IMR-90 (cell line): ENCODE measurements at regions not wholly inside any gene's neighbourhood (a gene's known extent, or its start where the extent isn't known, plus 50 kb on each side); places are given as distances from the start of the nearest gene placed in this dataset.
"Not testable (repeated sequence)": the region's sequence is repeated elsewhere in the genome, so short reads cannot be mapped to it uniquely, and the experiment has no call there.

ENCODE experiments used
- ATAC-seq: fragments of 200-7000 bp; cut with Tn5 transposase; 2 replicates; pipeline ENCODE4 v1.9.1; 2020; ENCODE audit warnings: low read depth, mild to moderate bottlenecking, moderate library complexity
- BruUV-seq: library from RNA; stranded (reverse); fragments of 400-500 nt; replicated peaks from 2 replicates; lab custom pipeline; 2021; lab: Mats Ljungman, UMichigan
- CTCF ChIA-PET: fragments of 300-600 bp; formaldehyde crosslinking; extraction: SDS; loops from one replicate; lab custom pipeline; 2021; ENCODE audit warnings: antibody characterized with exemption; lab: Yijun Ruan, JAX
- POLR2A ChIA-PET: fragments of 300-600 bp; sonication (Branson Sonifier 250); formaldehyde crosslinking; loops from one replicate; lab custom pipeline; 2022; ENCODE audit warnings: antibody characterized with exemption; ENCODE audit not compliant: unreplicated experiment; lab: Charles Lee
- DNase-seq: peaks from one replicate; pipeline ENCODE4 v3.0.0; 2013
- H2AFZ ChIP-seq: replicated peaks from 2 replicates; pipeline ENCODE3; 2013; ENCODE audit warnings: low read length, mild to moderate bottlenecking; ENCODE audit not compliant: poor library complexity
- H2AK5ac ChIP-seq: 2 replicates; pipeline ENCODE4 v1.6.1; 2013; ENCODE audit warnings: low read depth, low read length, inconsistent platforms
- H2AK9ac ChIP-seq: replicated peaks from 2 replicates; pipeline ENCODE3; 2013; ENCODE audit warnings: mild to moderate bottlenecking, low read depth, low read length, moderate library complexity; ENCODE audit not compliant: poor library complexity
- H2BK120ac ChIP-seq: 2 replicates; pipeline ENCODE4 v1.6.1; 2013; ENCODE audit warnings: low read depth, low read length, inconsistent platforms
- H2BK15ac ChIP-seq: 3 replicates; pipeline ENCODE4 v1.6.1; 2013; ENCODE audit warnings: low read depth, low read length, inconsistent platforms
- H2BK20ac ChIP-seq: 2 replicates; pipeline ENCODE4 v1.6.1; 2013; ENCODE audit warnings: low read depth, mild to moderate bottlenecking, inconsistent platforms, low read length, moderate library complexity
- H2BK5ac ChIP-seq: 2 replicates; pipeline ENCODE4 v1.6.1; 2013; ENCODE audit warnings: mild to moderate bottlenecking, low read depth, low read length, inconsistent platforms; ENCODE audit not compliant: poor library complexity, severe bottlenecking
- H3K14ac ChIP-seq: replicated peaks from 2 replicates; pipeline ENCODE4 v1.6.1; 2013; ENCODE audit warnings: low read depth, low read length, inconsistent platforms
- H3K18ac ChIP-seq: 2 replicates; pipeline ENCODE4 v1.6.1; 2013; ENCODE audit warnings: low read depth, low read length, control low read depth
- H3K23ac ChIP-seq: 2 replicates; pipeline ENCODE4 v1.6.1; 2013; ENCODE audit warnings: low read depth, low read length, inconsistent platforms
- H3K27ac ChIP-seq: 2 replicates; pipeline ENCODE4 v1.5.1; 2013; ENCODE audit warnings: mild to moderate bottlenecking, control low read depth, low read length; ENCODE audit not compliant: insufficient read depth
- H3K27me3 ChIP-seq: 2 replicates; pipeline ENCODE4 v1.6.1; 2013; ENCODE audit warnings: low read length; ENCODE audit not compliant: control insufficient read depth, insufficient read depth
- H3K36me3 ChIP-seq: 2 replicates; pipeline ENCODE4 v1.6.1; 2013; ENCODE audit warnings: low read length, mixed read lengths; ENCODE audit not compliant: control insufficient read depth, insufficient read depth
- H3K4ac ChIP-seq: 2 replicates; pipeline ENCODE4 v1.6.1; 2013; ENCODE audit warnings: low read depth, low read length, inconsistent platforms
- H3K4me1 ChIP-seq: 2 replicates; pipeline ENCODE4 v1.6.1; 2013; ENCODE audit warnings: low read length, mixed read lengths; ENCODE audit not compliant: control insufficient read depth, insufficient read depth
- H3K4me2 ChIP-seq: 2 replicates; pipeline ENCODE4 v1.6.1; 2013; ENCODE audit warnings: low read depth, mild to moderate bottlenecking, control low read depth, low read length, moderate library complexity
- H3K4me3 ChIP-seq: 2 replicates; pipeline ENCODE4 v1.5.1; 2013; ENCODE audit warnings: low read depth, mild to moderate bottlenecking, control low read depth, low read length, moderate library complexity; ENCODE audit not compliant: insufficient read depth
- H3K56ac ChIP-seq: 2 replicates; pipeline ENCODE4 v1.6.1; 2013; ENCODE audit warnings: low read length, inconsistent platforms; ENCODE audit not compliant: insufficient read depth; ENCODE audit errors: extremely low read depth
- H3K79me1 ChIP-seq, 2 experiments: 2 replicates each; pipeline ENCODE4 v1.6.1; 2013; ENCODE audit warnings: low read length in 2 of 2, inconsistent platforms in 1 of 2, low read depth in 1 of 2
- H3K9ac ChIP-seq: 2 replicates; pipeline ENCODE4 v1.6.1; 2013; ENCODE audit warnings: low read depth, low read length, control low read depth
- H3K9me1 ChIP-seq: 2 replicates; pipeline ENCODE4 v1.6.1; 2013; ENCODE audit warnings: low read length, inconsistent platforms; ENCODE audit not compliant: insufficient read depth
- H3K9me3 ChIP-seq: 2 replicates; pipeline ENCODE4 v1.6.1; 2013; ENCODE audit warnings: low read length; ENCODE audit not compliant: control insufficient read depth, insufficient read depth
- H4K20me1 ChIP-seq: 2 replicates; pipeline ENCODE4 v1.6.1; 2013; ENCODE audit warnings: low read length, inconsistent platforms; ENCODE audit not compliant: insufficient read depth
- H4K5ac ChIP-seq: 2 replicates; pipeline ENCODE4 v1.6.1; 2013; ENCODE audit warnings: mild to moderate bottlenecking, low read depth, low read length, control low read depth
- H4K8ac ChIP-seq, 2 experiments: 2 replicates each; pipeline ENCODE4 v1.6.1; 2013; ENCODE audit warnings: low read depth in 2 of 2, low read length in 2 of 2, control low read depth in 1 of 2, inconsistent platforms in 1 of 2
- H4K91ac ChIP-seq: 2 replicates; pipeline ENCODE4 v1.6.1; 2013; ENCODE audit warnings: low read depth, low read length, inconsistent platforms; ENCODE audit not compliant: insufficient read depth
- WGBS, 2 experiments: methylation state at CpG; one replicate each; pipeline versions ENCODE4 v1.1.5 to v1.1.7; 2013; ENCODE audit warnings: missing lambda C conversion rate in 2 of 2; ENCODE audit not compliant: insufficient read length in 1 of 2; ENCODE audit errors: extremely low coverage in 2 of 2; 5-methylcytosine and 5-hydroxymethylcytosine counted together
- dilution Hi-C: fragments of 300-500 bp; cut with HindIII; formaldehyde crosslinking; loops from one replicate; pipeline ENCODE4 v1.14.3; 2018; ENCODE audit warnings: low sequenced_read_pairs; ENCODE audit not compliant: unreplicated experiment
- in situ Hi-C: fragments of 300-500 bp; cut with MboI; formaldehyde crosslinking; loops from 3 replicates; pipeline ENCODE4 v1.14.3; 2019; ENCODE audit warnings: low sequenced_read_pairs, inconsistent platforms, mixed read lengths
- intact Hi-C: fragments of 100-400 bp; cut with micrococcal nuclease; formaldehyde crosslinking; loops from 2 replicates; pipeline ENCODE4 v1.10.0; 2022

- H2AK9ac ChIP-seq, H3K4me1 ChIP-seq, H2BK15ac ChIP-seq, H4K91ac ChIP-seq, H2BK20ac ChIP-seq, POLR2A ChIA-PET, ATAC-seq, H3K4ac ChIP-seq, H3K23ac ChIP-seq, H3K4me2 ChIP-seq, H3K36me3 ChIP-seq, intact Hi-C loops, H4K5ac ChIP-seq, H2AFZ ChIP-seq, H3K9me1 ChIP-seq, H3K79me1 ChIP-seq, CTCF ChIA-PET, H3K18ac ChIP-seq, dilution Hi-C loops, BruUV-seq, H3K9ac ChIP-seq, H2BK120ac ChIP-seq, H3K27ac ChIP-seq, H3K27me3 ChIP-seq, H4K8ac ChIP-seq, H2AK5ac ChIP-seq, DNase-seq, H3K4me3 ChIP-seq, H2BK5ac ChIP-seq, H3K9me3 ChIP-seq, H3K14ac ChIP-seq, H3K56ac ChIP-seq, in situ Hi-C loops, H4K20me1 ChIP-seq: not testable (repeated sequence)
- WGBS, 2 experiments = no CpG with 5 or more reads among the region's 6 CpGs
Measured at GRCh38 chr13:56188582-56188981, 952.1 kb upstream of the PRR20A start.
